ENCODE measurements at regions not wholly inside any gene's neighbourhood (a gene's known extent, or its start where the extent isn't known, plus 50 kb on each side); places are given as distances from the start of the nearest gene placed in this dataset.

DNA sequence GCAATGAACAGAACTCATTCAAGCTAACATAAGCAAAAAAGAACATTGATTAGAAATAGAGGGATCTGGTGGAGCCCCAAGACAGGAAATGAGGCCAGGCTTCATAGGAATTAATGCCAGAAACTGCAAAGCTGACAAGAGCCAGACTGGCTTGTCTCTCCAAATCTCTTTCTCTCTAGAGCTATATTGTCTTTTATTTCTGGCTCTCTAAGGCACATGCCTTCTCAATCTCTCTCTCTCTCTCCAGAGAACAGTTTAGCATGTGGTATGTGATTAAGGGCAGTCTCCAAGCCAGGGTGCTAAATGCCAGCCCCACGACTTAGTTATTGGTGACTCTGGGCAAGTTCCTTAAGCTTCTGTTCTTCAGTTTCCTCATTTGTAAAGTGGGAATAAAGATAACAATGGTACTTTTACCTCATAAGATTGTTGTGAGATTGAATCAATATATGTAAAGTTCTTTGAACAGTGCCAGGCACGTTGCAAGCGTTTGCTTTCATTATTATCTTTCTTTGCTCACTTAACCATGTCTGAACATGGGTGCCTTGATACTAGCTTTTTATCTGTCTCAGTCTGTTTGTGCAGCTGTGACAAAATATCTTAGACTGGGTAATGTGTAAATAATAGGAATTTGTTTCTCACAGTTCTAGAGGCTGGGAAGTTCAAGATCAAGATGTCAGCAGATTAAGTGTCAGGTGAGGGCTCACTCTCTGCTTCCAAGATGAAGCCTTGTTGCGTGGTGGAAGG lies 123.2 kb downstream of the BDH1 start:
- Histone ChIP-seq H3K9me3 (ENCODE audit: insufficient read depth, low read length, severe bottlenecking) (no peaks in the 10 kb centered on the region), H3K79me2 (ENCODE audit: insufficient read depth, low read length) (no peaks in the 10 kb centered on the region), H3K36me3 (ENCODE audit: insufficient read depth, low read length) (no peaks in the 10 kb centered on the region), H3K4me2 (ENCODE audit: insufficient read depth, low read length) (no peak overlapping the region), H3K4me3 (ENCODE audit: low read depth in 1 of 2, low read length in 2 of 2) (no peak overlapping the region), H3K27ac (ENCODE audit: low read length) (no peak overlapping the region), H4K20me1 (ENCODE audit: insufficient read depth, low read length) (no peaks in the 10 kb centered on the region), H3K27me3 (ENCODE audit: insufficient read depth, low read length, poor library complexity) (peaks cover 44% of the 10 kb centered on the region), H3K4me1 (ENCODE audit: insufficient read depth, low read length) (peaks cover 2% of the 10 kb centered on the region; the same call in 1 of the 2 replicates), H3K9ac (ENCODE audit: low read depth, low read length) (no peak overlapping the region), H2AFZ (ENCODE audit: low read depth, low read length) (no peak overlapping the region)
- TF ChIP-seq EZH2 (IDR thresholded peaks at IDR 0.05; ENCODE audit: borderline replicate concordance, low read depth, low read length, severe bottlenecking) = no peak
- TF ChIP-seq, protein P1, sequence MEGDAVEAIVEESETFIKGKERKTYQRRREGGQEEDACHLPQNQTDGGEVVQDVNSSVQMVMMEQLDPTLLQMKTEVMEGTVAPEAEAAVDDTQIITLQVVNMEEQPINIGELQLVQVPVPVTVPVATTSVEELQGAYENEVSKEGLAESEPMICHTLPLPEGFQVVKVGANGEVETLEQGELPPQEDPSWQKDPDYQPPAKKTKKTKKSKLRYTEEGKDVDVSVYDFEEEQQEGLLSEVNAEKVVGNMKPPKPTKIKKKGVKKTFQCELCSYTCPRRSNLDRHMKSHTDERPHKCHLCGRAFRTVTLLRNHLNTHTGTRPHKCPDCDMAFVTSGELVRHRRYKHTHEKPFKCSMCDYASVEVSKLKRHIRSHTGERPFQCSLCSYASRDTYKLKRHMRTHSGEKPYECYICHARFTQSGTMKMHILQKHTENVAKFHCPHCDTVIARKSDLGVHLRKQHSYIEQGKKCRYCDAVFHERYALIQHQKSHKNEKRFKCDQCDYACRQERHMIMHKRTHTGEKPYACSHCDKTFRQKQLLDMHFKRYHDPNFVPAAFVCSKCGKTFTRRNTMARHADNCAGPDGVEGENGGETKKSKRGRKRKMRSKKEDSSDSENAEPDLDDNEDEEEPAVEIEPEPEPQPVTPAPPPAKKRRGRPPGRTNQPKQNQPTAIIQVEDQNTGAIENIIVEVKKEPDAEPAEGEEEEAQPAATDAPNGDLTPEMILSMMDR (IDR thresholded peaks at IDR 0.05; ENCODE audit: borderline replicate concordance, extremely low read depth, low read length, poor library complexity, severe bottlenecking) = no peak
- ATAC-seq (ENCODE audit: insufficient read depth, low read depth) = no peak
- DNase-seq = no peak

GRCh38 chr3:197431346-197431910 lies 124.3 kb downstream of the BDH1 start:
- H3K4me3 ChIP-seq (ENCODE audit: low read depth in 1 of 2, low read length in 2 of 2) = no peak overlapping the region
- no peak overlapping the region for H3K4me2 ChIP-seq (ENCODE audit: insufficient read depth, low read length)
- TF ChIP-seq, protein P1 (IDR thresholded peaks at IDR 0.05; ENCODE audit: borderline replicate concordance, extremely low read depth, low read length, poor library complexity, severe bottlenecking) = no peak
- no peak for TF ChIP-seq EZH2 (IDR thresholded peaks at IDR 0.05; ENCODE audit: borderline replicate concordance, low read depth, low read length, severe bottlenecking)
- H3K9me3 ChIP-seq (ENCODE audit: insufficient read depth, low read length, severe bottlenecking) = no peaks in the 10 kb centered on the region
- ATAC-seq (ENCODE audit: insufficient read depth, low read depth) (no peak), DNase-seq (no peak)
- no peaks in the 10 kb centered on the region for H3K79me2 ChIP-seq (ENCODE audit: insufficient read depth, low read length)
- no peaks in the 10 kb centered on the region for H4K20me1 ChIP-seq (ENCODE audit: insufficient read depth, low read length)
- H3K4me1 ChIP-seq (ENCODE audit: insufficient read depth, low read length) = peaks cover 2% of the 10 kb centered on the region; the same call in 1 of the 2 replicates
- no peaks in the 10 kb centered on the region for H3K36me3 ChIP-seq (ENCODE audit: insufficient read depth, low read length)
- no peak overlapping the region for H3K9ac ChIP-seq (ENCODE audit: low read depth, low read length)
- no peak overlapping the region for H3K27ac ChIP-seq (ENCODE audit: low read length)
- peaks cover 44% of the 10 kb centered on the region for H3K27me3 ChIP-seq (ENCODE audit: insufficient read depth, low read length, poor library complexity)
- H2AFZ ChIP-seq (ENCODE audit: low read depth, low read length) = no peak overlapping the region

GRCh38 chr3:197430934-197431333 lies 124.8 kb downstream of the BDH1 start:
- Histone ChIP-seq H3K4me2 (ENCODE audit: insufficient read depth, low read length) (no peak overlapping the region), H3K79me2 (ENCODE audit: insufficient read depth, low read length) (no peaks in the 10 kb centered on the region), H3K4me3 (ENCODE audit: low read depth in 1 of 2, low read length in 2 of 2) (no peak overlapping the region), H3K27ac (ENCODE audit: low read length) (no peak overlapping the region), H3K27me3 (ENCODE audit: insufficient read depth, low read length, poor library complexity) (peaks cover 44% of the 10 kb centered on the region), H3K9ac (ENCODE audit: low read depth, low read length) (no peak overlapping the region), H3K4me1 (ENCODE audit: insufficient read depth, low read length) (peaks cover 2% of the 10 kb centered on the region; the same call in 1 of the 2 replicates), H4K20me1 (ENCODE audit: insufficient read depth, low read length) (no peaks in the 10 kb centered on the region), H3K36me3 (ENCODE audit: insufficient read depth, low read length) (no peaks in the 10 kb centered on the region), H3K9me3 (ENCODE audit: insufficient read depth, low read length, severe bottlenecking) (no peaks in the 10 kb centered on the region), H2AFZ (ENCODE audit: low read depth, low read length) (no peak overlapping the region)
- ATAC-seq (ENCODE audit: insufficient read depth, low read depth) = no peak
- no peak for DNase-seq
- TF ChIP-seq EZH2 (IDR thresholded peaks at IDR 0.05; ENCODE audit: borderline replicate concordance, low read depth, low read length, severe bottlenecking) = no peak
- TF ChIP-seq, protein P1 (IDR thresholded peaks at IDR 0.05; ENCODE audit: borderline replicate concordance, extremely low read depth, low read length, poor library complexity, severe bottlenecking) = no peak

All from DND-41 (cell line).